Adrenal gland (tissue), 9 donors: ENCODE measurements at regions not wholly inside any gene's neighbourhood (a gene's known extent, or its start where the extent isn't known, plus 50 kb on each side); places are given as distances from the start of the nearest gene placed in this dataset.

Source experiments
- DNase-seq, 7 donors: peaks; one replicate each; pipeline ENCODE4 v3.0.0-alpha.2; 2019 to 2020
- H3K27ac ChIP-seq, 5 donors: fragments of 200-600 bp; sonication (generic) in 4 of 5; 1 replicate in 3 of 5; 2 replicates in 2 of 5; pipeline versions ENCODE4 v1.5.1 to v1.8.0; 2016 to 2020; ENCODE audit warnings: mild to moderate bottlenecking in 1 of 5
- H3K27me3 ChIP-seq: fragments of 200-600 bp; 2 replicates; pipeline ENCODE4 v1.8.0; 2021
- H3K36me3 ChIP-seq, 2 donors: fragments of 200-600 bp; replicated peaks in 1 of 2; 1 replicate in 1 of 2; 2 replicates in 1 of 2; pipeline versions ENCODE4 v1.5.1 to v1.8.0; 2018 to 2022
- H3K4me1 ChIP-seq, 2 donors: fragments of 200-600 bp; replicated peaks in 1 of 2; 1 replicate in 1 of 2; 2 replicates in 1 of 2; pipeline versions ENCODE4 v1.5.1 to v1.8.0; 2018 to 2021
- H3K4me3 ChIP-seq, 4 donors: fragments of 200-600 bp; sonication (generic) in 3 of 4; one replicate each; pipeline ENCODE4 v1.5.1; 2016 to 2018
- H3K9me3 ChIP-seq, 3 donors: fragments of 200-600 bp; sonication (generic) in 1 of 3; replicated peaks in 1 of 3; 1 replicate in 2 of 3; 2 replicates in 1 of 3; pipeline versions ENCODE4 v1.5.1 to v1.8.0; 2016 to 2021
- CTCF ChIP-seq, 6 experiments: fragments of 450-650 bp in 4 of 6; fragments of 200-600 bp in 2 of 6; sonication (generic) in 1 of 6; IDR thresholded peaks; 1 replicate in 5 of 6; 2 replicates in 1 of 6; pipeline versions ENCODE4 v1.5.1 to v1.8.0; 2016 to 2021; ENCODE audit warnings: antibody characterized with exemption in 6 of 6, mild to moderate bottlenecking in 2 of 6, moderate library complexity in 1 of 6
- POLR2A ChIP-seq, 2 donors: fragments of 450-650 bp; IDR thresholded peaks; one replicate each; pipeline ENCODE4 v1.6.1; 2017; ENCODE audit warnings: antibody characterized with exemption in 2 of 2, mild to moderate bottlenecking in 2 of 2, moderate library complexity in 1 of 2
- WGBS, 4 donors: extraction: QIAGEN DNeasy Blood & Tissue Kit in 2 of 4; methylation state at CpG; one replicate each; pipeline versions ENCODE4 v1.1.5 to v1.1.7; 2013 to 2017; 5-methylcytosine and 5-hydroxymethylcytosine counted together
- intact Hi-C, 2 donors: fragments of 100-400 bp; cut with DNase I; formaldehyde crosslinking; loops; one replicate each; pipeline versions ENCODE4 v1.14.1 to v1.15.0; 2022 to 2023
- donor health status: healthy with polysubstance abuse.
- donor health status: Bipolar disorder and iron deficiency.
- donor health status: DM: yes; HTN: yes; CAD: no.
- donor health status: DM: no; HTN: no; CAD: no.
- donor health status: DM: no; HTN: no; CAD: no.

GRCh38 chr2:4528246-4528645 is 824.9 kb downstream of the DCDC2C start:
- Histone ChIP-seq H3K4me3 (no peak overlapping the region), H3K9me3 (no peaks in the 10 kb centered on the region), H3K4me1 (no peaks in the 10 kb centered on the region), H3K36me3 (no peaks in the 10 kb centered on the region), H3K27me3 (no peaks in the 10 kb centered on the region), H3K27ac (no peak overlapping the region)
- TF ChIP-seq POLR2A (IDR thresholded peaks at IDR 0.05), result no peak
- no peak for TF ChIP-seq CTCF (IDR thresholded peaks at IDR 0.05)
- intact Hi-C loops, result no loop called here
- DNase-seq, result no peak

- WGBS, 4 donors, result 64 to 75% (median 68%) methylated on average over 3 of the region's 3 CpGs
- H3K36me3 ChIP-seq, result no peaks in the 10 kb centered on the region
- no peaks in the 10 kb centered on the region for H3K4me1 ChIP-seq
- no peaks in the 10 kb centered on the region for H3K9me3 ChIP-seq
- intact Hi-C loops, result no loop called here
- H3K4me3 ChIP-seq, result no peak overlapping the region
- no peak for TF ChIP-seq CTCF (IDR thresholded peaks at IDR 0.05)
- no peak for TF ChIP-seq POLR2A (IDR thresholded peaks at IDR 0.05)
- DNase-seq, result no peak
- no peak overlapping the region for H3K27ac ChIP-seq
- H3K27me3 ChIP-seq, result no peaks in the 10 kb centered on the region
Measured at GRCh38 chr2:4528773-4529172, 825.4 kb downstream of the DCDC2C start.

- DNase-seq, result no peak
- intact Hi-C loops, result no loop called here
- WGBS, 4 donors, result 63 to 86% (median 79%) methylated on average over 1 of the region's 1 CpG
- Histone ChIP-seq H3K27ac (no peak overlapping the region), H3K27me3 (no peaks in the 10 kb centered on the region), H3K4me3 (no peak overlapping the region), H3K4me1 (no peaks in the 10 kb centered on the region), H3K36me3 (no peaks in the 10 kb centered on the region), H3K9me3 (no peaks in the 10 kb centered on the region)
- TF ChIP-seq POLR2A (IDR thresholded peaks at IDR 0.05) (no peak), CTCF (IDR thresholded peaks at IDR 0.05) (no peak)
Measured at GRCh38 chr2:4529738-4530137, 826.4 kb downstream of the DCDC2C start.

- TF ChIP-seq POLR2A (IDR thresholded peaks at IDR 0.05), result no peak
- no peak for TF ChIP-seq CTCF (IDR thresholded peaks at IDR 0.05)
- H3K36me3 ChIP-seq, result no peaks in the 10 kb centered on the region
- 64 to 69% (median 66%) methylated on average over 9 of the region's 9 CpGs for WGBS, 4 donors
- DNase-seq, result no peak
- H3K27ac ChIP-seq, result no peak overlapping the region
- intact Hi-C loops, result no loop called here
- H3K4me1 ChIP-seq, result no peaks in the 10 kb centered on the region
- no peaks in the 10 kb centered on the region for H3K27me3 ChIP-seq
- no peaks in the 10 kb centered on the region for H3K9me3 ChIP-seq
- no peak overlapping the region for H3K4me3 ChIP-seq
Measured at GRCh38 chr2:4530231-4530630, 826.9 kb downstream of the DCDC2C start.
